Activated CD4-positive, alpha-beta T cell treated with anti-CD3 and anti-CD28 coated beads, Interleukin-2, Interleukin-6, amounts not matched to agents 100 ng/mL and 50 ng/mL, durations not matched to agents 16 hours and 8 hours (primary cell): ENCODE measurements at regions not wholly inside any gene's neighbourhood (a gene's known extent, or its start where the extent isn't known, plus 50 kb on each side); places are given as distances from the start of the nearest gene placed in this dataset.

Source experiments
- DNase-seq: peaks from one replicate; pipeline ENCODE4 v3.0.0-alpha.2; 2020

DNA sequence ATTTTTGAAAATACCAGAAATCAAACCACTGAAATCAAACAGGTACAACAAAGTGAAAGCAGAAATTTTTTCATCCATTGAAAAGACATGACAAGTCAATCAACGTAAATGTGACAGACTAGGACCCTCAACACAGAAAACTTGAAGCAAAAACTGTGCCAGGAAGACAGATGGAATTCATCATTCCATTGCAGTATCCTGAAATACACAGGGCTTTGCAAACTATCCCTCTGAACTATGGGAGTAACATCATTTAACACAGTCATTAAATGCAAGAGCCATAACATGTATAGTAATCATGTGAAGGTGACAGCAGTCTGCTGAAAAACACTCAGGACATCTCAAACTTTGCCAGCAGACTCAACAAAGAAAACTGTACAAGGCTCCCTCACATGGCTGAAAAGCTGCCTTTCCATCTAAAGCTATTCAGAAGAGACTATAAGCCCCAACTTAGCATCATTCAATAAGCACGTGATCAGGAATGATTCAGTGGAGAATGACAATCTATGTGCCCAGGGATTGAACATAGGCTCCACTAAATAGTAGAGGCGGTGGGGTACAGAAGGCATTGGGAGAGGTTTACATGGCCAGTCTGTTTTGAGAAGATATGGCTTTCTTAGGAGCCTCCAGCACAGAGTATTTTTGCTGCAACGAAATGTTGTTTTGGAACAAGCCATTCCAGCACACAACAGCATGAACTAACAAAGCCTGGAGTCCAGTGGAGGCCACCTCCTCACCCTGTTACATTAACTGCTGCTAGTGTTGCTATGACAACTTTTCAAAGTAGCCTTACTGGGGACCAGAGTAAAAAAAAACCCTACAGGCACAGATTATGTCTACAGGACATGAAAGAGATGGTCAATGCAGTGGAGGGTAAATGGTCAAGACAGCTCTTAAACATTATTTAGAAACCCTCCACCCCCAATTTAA is 274.5 kb upstream of the NOCT start:
- no peak for DNase-seq

DNA sequence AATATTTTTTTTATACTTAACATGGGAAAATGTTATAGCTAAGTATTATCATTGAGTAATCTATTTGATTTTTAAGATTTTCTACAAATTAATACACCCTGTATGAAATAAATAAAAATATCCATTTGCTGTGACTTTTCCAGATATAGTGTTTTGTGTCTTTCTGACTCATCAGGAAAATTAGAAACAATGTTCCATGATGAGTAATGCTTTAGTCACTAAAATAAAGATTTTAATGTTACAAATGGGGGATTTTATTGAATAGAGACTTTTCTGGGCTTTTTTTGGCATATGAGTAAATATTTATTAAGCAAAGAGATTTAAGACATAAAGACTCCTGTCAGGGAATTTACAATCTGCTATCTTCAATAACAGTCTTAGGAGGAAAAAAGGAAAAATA is 279.2 kb upstream of the NOCT start:
- no peak for DNase-seq

DNA sequence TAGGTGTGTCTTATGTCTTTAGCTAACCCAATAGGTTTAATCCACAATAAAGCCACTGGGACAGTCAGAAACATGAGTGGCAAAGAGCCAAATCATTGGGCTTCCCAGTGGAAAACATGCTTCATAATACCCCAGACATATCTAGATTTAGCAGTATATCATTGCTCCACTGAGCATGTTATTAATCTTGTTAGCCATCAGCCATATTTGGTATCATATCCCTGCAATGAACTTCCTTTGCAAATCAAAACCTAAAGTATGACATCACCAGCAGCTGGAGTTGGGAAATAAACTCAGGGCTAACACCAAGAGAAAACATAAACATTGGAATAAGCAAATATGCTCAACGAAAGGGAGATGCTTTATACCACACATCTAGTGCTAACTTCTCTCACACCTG is 280.8 kb upstream of the NOCT start:
- DNase-seq: no peak

DNA sequence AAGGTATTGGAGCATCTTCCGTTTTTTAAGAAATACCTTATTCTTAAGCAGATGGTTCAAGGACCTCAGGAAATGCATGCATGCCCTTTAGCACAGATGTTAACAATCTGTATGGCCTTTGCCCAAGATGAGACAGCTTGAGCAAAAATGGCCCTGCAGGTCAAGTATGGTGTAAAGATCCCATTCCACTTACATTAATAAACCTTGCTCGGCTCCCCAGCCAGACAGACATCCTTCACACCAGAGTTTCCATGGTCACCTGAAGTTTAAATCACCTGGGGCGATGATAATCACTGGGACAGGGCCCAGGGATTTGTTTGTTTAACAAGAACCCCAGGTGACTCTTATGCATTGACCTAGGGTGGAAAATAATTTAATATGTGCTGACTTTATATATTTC is 287.0 kb upstream of the NOCT start:
- no peak for DNase-seq

DNA sequence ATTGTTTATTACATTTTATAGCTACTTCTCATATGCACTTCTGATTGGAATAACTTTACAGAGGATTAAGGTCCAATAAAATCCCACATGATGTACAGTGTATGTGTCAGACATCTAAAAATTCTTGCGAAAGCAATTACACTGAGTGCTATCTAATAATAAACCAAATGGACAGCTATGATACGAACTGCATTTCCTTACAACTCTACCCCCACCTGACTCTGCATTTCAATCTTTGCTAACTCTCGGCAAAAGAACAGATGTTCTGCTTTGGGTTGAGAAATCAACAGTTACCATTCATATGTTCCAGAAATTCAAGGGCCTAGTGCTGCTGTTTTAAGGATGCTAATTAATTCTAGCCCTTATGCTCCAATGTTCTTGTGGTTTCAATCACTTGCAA is 287.9 kb upstream of the NOCT start:
- DNase-seq: no peak

DNA sequence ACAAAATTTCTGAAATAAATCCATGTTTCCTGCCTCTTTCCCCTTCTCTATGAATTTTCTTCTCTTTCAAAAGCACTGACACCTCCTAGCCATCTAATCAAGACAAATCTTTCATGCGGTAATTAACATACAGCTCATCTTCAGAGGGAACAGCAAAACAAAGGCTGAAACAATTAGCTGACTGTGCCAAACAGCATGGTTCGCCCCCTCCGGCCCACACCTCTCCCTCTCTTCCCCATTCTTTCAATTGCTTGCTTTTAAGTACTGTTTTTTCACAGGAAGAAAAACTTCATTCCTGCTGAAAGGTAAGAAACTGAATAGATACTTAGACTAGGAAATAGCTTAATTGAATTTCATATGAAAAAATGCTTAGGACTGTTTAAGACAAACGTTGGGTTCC is 291.1 kb upstream of the NOCT start:
- DNase-seq: no peak

DNA sequence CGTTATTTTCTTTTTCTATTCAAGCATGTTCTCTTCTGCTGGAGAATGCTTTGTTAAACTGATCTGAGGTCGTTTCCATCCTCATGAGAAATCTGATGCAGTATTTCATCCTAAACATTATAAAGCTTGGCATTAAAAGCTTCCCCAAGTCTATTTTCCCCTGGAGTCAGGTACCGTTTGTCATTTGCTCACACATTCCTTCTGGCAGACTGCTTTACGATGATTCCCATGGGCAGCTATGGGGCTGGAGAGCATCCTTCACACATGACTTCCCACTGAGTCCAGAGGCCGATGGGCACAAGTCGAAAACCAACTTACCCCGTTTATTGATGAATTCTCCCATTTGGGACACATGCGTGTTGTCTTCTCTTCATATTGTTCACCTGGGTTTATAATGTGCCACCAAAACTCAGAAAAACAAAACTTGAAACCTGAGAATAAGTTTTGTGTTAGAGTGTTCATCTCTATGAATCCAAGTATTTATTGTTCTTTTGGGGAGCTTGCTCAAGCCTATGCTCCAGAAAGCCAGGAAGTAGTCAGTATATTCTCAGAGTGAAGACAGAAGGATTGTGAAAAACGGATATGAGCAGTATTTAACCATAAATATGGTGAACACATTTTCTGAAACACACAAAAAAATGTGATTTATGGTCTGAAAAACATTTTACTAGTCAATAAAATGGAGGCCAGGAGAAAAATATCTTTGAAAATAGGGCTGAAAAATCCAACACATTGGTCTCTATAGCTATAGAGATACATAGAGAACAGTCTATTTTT is 298.8 kb upstream of the NOCT start:
- DNase-seq: no peak

DNA sequence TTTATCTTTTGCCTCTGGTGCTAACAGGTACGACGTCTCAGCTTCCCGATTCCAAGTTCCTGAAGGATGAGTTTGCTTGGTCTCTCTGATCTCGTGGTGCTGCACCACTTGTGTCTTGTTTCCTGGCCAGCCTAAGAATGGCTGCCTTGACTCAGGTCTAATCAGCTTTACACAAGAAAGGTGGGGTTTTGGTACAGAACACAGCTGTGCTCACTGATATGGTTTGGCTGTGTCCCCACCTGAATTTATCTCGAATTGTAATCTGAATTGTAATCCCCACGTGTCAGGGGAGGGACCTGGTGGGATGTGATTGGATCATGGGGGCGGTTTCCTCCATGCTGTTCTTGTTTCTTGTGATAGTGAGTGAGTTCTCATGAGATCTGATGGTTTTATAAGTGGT is 305.3 kb upstream of the NOCT start:
- no peak for DNase-seq

DNA sequence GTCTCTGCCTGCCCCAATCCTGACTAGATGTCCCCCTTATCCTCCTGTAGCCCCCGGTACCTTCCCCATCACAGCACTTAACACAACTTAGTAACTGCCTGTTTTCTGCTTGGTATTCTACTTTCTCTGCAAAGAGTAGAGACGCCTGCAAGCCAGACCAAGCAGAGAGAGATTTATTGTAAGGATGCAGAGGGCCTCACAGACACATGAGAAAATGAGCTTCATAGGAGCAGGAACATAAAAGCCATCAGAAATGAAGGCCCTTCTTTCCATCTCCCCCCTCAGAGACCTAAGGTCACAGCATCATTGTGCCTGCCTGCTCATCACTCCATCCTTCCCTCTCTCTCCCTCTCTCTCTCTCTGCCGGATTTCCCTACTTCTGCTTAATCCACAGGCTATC is 305.7 kb upstream of the NOCT start:
- no peak for DNase-seq

DNA sequence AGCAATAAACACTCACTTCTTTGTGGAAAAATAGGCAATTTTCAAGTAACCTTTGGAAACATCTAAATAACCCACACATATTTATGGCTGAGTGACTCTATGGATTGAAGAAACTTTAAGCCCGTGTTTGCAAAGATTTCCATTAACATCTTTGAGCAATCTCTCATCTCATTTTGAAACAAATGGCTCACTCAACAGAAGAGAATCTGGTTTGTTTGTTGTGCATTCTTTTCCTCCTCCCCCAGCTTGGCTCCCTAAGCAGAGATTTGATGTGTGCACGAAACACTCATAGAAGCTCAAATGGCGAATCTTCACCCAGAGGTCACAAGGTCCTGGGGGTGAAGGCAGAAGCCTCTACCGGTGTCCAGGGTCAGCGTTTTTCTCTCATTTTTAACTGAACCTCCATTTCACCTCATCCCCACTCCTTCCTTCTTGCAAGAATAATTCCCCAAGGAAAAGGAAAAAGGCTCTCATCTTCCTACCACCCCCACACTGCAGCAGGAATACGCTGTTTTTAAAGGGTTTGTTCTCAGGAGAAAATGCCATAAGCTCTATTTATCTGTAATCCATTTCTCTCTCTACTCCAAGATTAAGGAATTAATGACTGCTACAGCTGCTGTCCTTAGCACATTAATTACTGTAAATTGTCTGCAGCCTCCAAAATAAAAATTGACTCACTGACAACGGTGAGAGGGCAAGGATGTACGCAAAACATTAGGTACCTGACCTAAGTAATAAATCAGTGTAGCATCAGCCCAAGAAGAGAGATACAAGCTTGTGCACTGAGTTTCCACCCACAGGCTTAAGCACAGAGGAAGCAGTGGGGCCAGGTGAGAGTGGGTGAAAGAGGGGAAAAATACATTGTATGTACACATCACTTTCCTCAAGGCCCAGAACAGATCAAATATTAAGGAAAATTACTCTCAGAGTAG is 307.6 kb upstream of the NOCT start:
- no peak for DNase-seq

DNA sequence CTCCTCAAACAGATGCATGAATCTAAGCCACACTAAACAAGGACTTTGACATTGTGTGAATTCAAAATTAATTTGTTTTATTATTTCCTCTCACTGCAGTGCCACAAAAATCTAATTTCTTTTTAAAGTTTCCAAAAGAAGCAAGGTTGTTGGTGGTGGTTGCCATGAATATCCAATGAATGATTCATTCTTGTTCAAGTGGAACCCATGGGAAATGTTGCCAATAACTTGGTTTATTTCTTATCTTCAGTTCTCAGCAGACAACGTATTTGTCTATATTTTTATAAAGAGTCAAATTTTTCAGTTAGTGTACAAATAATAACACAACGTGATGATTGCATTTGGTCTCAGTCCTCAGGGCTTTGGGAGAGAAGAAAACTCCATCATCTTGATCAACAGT is 309.4 kb upstream of the NOCT start:
- DNase-seq: no peak

DNA sequence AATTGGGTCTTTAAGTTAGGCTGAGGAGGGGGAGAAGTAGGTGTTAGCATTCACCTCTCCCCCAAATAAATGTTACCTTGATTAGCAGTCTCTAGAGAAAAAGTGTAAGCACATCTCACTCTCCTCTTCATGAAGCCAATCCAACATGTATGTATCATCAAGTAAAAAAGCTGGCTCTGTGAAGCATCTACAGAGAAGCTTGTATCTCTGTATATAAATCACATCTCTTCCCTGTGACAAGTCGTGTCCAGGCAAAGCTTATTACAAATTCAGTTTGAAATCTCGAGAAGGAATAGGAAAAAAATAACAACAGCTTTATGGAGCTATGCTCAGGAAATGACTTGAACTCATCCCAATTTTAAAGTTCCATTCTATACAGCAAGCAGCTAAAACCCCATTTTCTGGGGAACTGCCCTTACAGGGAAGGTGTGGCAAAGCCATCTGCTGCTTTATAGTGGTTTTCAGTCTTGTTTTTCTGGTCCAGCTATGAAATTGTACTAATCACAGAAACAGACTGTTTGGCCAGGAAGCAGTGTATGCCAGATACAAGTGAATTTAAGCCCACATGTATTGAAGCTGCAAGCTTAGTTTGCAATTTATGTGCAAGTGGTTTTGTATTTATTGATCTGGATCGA is 313.3 kb upstream of the NOCT start:
- DNase-seq: no peak

DNA sequence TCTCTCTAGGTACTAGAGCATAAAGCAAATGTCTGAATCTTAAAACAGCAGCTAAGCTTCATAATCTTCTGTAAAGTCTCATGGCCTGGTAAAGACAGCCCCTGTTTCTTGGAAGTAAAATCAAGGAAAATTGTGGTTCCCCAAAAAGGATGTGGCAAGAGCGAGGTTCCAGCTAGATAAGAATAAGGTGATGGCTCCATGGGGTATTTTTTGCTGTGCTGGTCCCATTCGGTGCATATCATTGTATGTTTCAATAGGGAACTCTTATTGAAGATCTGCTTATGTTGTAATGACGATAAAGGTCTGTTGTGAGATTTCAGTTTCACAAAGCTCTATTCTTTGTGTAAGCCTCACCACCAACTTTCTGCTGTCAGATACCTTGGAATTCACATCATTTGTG is 316.9 kb upstream of the NOCT start:
- no peak for DNase-seq

DNA sequence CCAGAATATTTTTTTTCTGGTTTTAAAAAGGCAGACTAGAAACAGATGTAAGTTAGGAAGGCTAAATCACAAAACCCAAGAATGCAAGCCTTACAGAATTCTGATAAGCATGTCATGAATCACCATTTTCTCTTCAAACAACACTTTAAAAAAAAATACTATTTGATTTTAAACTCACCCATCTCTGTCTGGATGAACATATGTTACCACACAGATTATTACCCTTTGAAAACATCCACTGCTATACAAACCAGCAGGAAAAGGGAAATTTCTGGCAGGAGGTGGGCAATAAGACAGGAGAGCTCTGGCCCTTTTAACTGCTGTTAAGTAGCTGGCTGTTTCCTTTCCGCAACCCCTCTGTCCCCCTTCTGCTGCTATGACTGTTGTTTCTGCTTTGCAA is 317.7 kb upstream of the NOCT start:
- DNase-seq: no peak

DNA sequence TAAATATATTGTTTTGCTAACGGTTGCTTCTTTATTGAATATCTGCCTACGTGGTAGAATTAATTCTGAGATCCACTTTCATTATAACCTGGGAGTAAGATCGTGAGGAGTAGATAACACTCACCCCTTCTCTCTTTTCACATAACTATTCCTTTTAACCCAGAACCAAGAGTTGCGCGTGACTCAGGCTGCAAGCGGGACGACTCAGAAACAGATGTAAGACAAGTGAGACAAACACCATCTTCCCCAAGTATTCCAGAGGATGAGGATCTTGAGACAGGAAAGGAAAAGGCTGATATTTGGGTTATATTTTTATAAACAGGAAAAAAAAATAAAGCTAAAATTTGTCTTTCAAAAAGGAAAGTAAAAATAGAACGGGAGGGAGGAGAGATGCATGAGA is 318.8 kb upstream of the NOCT start:
- DNase-seq: no peak

DNA sequence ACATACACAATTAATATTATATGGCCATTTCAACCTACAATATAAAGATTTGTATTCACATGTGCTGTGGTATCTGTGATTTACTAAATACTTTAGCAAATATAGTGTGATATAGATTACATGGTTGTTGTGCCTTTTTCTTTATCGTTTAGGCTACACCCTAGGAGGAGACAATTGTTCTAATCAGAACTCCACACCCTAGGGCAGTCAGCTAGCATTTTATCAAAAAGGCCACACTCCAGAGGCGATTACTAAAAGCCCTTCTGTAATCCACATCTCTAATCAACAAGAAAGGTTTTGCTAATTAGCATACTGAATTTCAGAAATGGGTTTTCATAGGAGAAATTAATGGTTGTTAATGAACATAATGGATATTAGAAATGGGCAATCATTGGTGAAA is 319.5 kb upstream of the NOCT start:
- no peak for DNase-seq

DNA sequence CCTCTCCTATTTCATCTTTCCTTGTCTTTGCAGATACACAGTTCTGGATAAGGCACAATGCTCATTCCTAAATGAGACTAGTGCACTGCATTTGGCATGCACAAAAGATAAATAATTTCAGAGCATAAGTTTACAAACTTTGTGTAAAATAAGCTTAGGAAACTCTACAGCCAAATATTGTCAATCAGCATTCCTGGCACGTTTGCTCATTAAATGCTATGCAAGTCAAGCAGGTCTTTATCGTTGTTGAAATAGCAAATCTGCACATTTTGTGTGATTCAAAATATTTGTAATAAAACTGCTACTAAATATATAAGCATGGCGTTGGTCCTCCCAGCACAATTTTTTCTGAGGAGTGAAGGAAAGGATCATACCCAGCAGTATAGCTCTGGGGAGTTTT is 322.1 kb upstream of the NOCT start:
- no peak for DNase-seq

DNA sequence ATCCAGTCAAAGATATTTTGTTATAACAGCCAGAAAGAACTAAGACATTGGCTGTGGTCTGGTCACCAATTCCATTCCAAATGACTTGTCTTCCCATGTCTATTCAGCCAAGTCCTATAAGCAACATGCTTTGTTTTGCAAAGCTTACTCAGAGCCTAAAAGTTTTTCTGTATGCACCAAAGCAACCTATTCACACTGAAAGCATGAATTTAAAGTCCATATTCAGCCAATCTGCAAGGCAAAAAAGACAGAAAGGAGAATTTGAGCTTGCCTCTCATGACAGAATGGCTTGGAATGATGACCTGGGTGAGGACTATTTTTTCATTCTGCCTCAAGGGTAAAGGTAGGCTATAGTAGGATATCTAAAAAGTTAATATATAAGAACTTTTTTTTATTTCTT is 323.2 kb upstream of the NOCT start:
- DNase-seq: no peak

DNA sequence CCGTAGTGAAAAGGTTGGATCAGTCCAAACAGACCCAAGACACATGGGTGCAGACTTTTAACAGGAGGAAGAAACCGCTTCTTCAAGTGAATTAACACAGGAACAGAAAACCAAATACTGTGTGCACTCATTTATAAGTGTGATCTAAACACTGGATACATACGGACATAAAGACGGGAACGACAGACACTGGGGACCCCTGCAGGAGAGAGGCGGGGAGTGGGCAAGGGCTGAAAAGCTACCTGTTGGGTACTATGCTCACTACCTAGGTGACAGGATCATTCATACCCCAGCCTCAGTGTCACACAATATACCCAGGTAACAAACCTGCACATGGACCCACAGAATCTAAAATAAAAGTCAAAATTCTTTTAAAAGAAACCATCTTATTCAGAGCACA is 326.0 kb upstream of the NOCT start:
- DNase-seq: no peak

DNA sequence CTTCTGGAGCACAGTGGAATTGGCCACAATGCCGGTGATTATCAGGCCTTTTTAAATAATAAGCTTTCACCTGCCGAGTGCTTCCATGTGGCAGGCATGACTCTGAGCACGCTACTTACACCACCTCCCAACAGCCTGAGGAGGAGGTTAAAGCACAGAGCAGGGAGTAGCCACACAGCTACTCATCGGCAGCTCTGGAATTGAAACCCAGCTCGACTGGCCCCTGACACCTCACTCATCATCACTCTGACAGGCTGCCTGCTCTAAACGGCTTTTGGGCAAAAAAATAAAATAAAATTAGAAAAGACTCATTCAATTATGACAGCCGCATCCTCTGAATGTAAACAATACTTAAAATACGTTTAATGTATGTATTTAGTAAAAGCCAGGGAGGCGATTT is 326.4 kb upstream of the NOCT start:
- no peak for DNase-seq

DNA sequence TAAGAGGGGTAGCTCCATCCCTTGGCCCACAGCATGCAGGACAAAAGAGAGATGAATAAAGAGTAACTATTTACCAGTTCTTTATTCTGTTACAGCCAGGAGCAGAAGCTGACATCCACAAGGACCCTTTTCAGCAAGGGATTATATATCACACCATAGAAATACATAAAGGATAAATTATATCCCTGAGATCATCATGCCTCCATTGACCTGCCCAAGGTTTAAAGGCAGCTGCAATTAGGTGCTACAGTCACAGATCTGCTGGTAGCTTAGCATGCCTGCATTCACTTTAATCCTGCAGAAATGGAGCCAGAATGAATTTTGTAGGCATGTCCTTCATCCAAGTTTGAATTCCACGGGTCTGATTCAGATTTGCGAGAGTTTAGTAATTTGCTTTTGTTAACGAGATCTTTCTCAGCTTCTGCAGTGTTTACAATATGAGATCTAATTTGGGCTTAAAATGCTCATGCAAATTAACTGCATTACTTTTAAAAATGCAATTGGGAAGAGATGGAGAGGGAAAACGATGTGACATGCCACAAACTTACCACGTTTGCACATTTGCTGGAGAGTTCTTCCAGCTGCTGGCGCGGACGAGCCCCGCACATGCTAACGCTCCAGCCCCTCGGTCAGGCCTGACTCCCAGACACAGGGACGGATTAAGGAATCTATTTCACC is 327.0 kb upstream of the NOCT start:
- no peak for DNase-seq
